T-helper 2 cell (primary cell): ENCODE measurements at regions not wholly inside any gene's neighbourhood (a gene's known extent, or its start where the extent isn't known, plus 50 kb on each side); places are given as distances from the start of the nearest gene placed in this dataset.
"Not testable (repeated sequence)": the region's sequence is repeated elsewhere in the genome, so short reads cannot be mapped to it uniquely, and the experiment has no call there.

Source experiments
- DNase-seq, 5 experiments: peaks; one replicate each; pipeline versions ENCODE4 v3.0.0 to v3.0.0-alpha.2; 2012 to 2022

- DNase-seq, result no peak
Observed at GRCh38 chrX:98067611-98068010, 1183.9 kb downstream of the RPA4 start.

- no peak for DNase-seq
Observed at GRCh38 chrX:98068024-98068580, 1184.4 kb downstream of the RPA4 start.

GRCh38 chrX:98071331-98071730, 1187.6 kb downstream of the RPA4 start:
- DNase-seq, result no peak

GRCh38 chrX:98077440-98077839, 1193.7 kb downstream of the RPA4 start:
- DNase-seq, result no peak

- DNase-seq, result no peak
Observed at GRCh38 chrX:98111684-98112083, 1228.0 kb downstream of the RPA4 start.

GRCh38 chrX:98114021-98114420, 1230.3 kb downstream of the RPA4 start:
- no peak for DNase-seq

GRCh38 chrX:98141466-98141865, 1257.8 kb downstream of the RPA4 start:
- no peak for DNase-seq

- DNase-seq, result no peak
Observed at GRCh38 chrX:98191003-98191402, 1307.3 kb downstream of the RPA4 start.

GRCh38 chrX:98194036-98194435, 1310.3 kb downstream of the RPA4 start:
- no peak for DNase-seq

GRCh38 chrX:98203800-98204199, 1320.1 kb downstream of the RPA4 start:
- no peak for DNase-seq

- no peak for DNase-seq
Observed at GRCh38 chrX:98207947-98208346, 1324.2 kb downstream of the RPA4 start.

- DNase-seq, result no peak
Observed at GRCh38 chrX:98231003-98231402, 1347.3 kb downstream of the RPA4 start.

- not testable (repeated sequence) for DNase-seq
Observed at GRCh38 chrX:98240061-98240460, 1356.4 kb downstream of the RPA4 start.

GRCh38 chrX:98263135-98263534, 1379.4 kb downstream of the RPA4 start:
- no peak for DNase-seq

GRCh38 chrX:98289726-98290125, 1406.0 kb downstream of the RPA4 start:
- no peak for DNase-seq

- DNase-seq, result no peak
Observed at GRCh38 chrX:98294310-98294709, 1410.6 kb downstream of the RPA4 start.

GRCh38 chrX:98296129-98296528, 1412.4 kb downstream of the RPA4 start:
- no peak for DNase-seq

- no peak for DNase-seq
Observed at GRCh38 chrX:98299785-98300184, 1416.1 kb downstream of the RPA4 start.

GRCh38 chrX:98300536-98300935, 1416.8 kb downstream of the RPA4 start:
- DNase-seq, result not testable (repeated sequence)

- DNase-seq, result no peak
Observed at GRCh38 chrX:98331407-98331806, 1447.7 kb downstream of the RPA4 start.

GRCh38 chrX:98338544-98338943, 1454.8 kb downstream of the RPA4 start:
- no peak for DNase-seq

GRCh38 chrX:98350940-98351339, 1467.2 kb downstream of the RPA4 start:
- no peak for DNase-seq

GRCh38 chrX:98357146-98357545, 1473.4 kb downstream of the RPA4 start:
- no peak for DNase-seq

- DNase-seq, result no peak
Observed at GRCh38 chrX:98362630-98363029, 1478.9 kb downstream of the RPA4 start.

GRCh38 chrX:98371994-98372393, 1488.3 kb downstream of the RPA4 start:
- DNase-seq, result no peak

- no peak for DNase-seq
Observed at GRCh38 chrX:98379134-98379533, 1495.4 kb downstream of the RPA4 start.
